GM19238 (cell line): ENCODE measurements at regions not wholly inside any gene's neighbourhood (a gene's known extent, or its start where the extent isn't known, plus 50 kb on each side); places are given as distances from the start of the nearest gene placed in this dataset.
"Not testable (repeated sequence)": the region's sequence is repeated elsewhere in the genome, so short reads cannot be mapped to it uniquely, and the experiment has no call there.

Experiments
- DNase-seq: peaks from one replicate; pipeline ENCODE4 v3.0.0; 2011; ENCODE audit warnings: low spot score; ENCODE audit not compliant: insufficient read length

DNA sequence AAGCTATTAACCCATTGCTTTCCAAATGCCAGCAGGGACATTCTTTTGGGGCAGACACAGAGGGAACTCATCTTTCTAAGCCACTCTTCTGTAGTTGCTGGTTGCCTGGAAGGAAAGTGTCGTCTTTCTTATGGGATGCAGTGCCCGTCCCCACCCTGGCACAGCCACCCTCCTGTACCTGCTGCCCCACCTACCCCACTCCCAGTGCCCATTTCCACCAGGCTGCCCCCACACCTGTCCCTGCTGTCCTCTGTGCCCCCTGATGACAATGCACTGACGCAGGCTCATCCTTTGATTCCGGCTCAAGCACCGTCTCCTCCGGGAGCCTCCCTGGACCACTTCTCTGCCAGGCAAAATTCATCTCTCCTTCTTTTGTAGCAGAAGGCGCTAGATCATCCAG, 190.4 kb upstream of the CDH5 start:
- no peak for DNase-seq

GRCh38 chr16:66175636-66176035, 190.9 kb upstream of the CDH5 start:
- DNase-seq: no peak

DNA sequence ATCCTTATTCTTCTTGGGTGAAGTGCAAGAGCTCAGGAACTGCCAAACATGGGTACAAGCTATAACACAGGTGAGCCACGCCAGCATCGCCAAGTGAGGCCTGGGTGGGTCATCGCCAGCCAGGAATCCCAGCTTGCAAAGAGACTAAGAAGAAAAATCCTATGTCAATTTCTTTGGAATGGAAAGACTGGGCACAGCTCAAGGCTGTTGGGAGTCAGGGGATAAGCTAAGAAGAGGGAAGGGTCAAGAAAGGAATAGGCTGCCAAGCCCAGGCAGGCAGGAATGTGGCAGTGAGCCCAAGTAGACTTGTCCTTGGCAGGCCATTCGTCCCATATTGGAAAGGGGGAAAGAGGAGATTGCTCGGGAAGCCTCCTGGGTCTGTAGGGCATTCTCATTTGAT, 191.4 kb upstream of the CDH5 start:
- DNase-seq: no peak

GRCh38 chr16:66173796-66174195, 192.7 kb upstream of the CDH5 start:
- DNase-seq: not testable (repeated sequence)

DNA sequence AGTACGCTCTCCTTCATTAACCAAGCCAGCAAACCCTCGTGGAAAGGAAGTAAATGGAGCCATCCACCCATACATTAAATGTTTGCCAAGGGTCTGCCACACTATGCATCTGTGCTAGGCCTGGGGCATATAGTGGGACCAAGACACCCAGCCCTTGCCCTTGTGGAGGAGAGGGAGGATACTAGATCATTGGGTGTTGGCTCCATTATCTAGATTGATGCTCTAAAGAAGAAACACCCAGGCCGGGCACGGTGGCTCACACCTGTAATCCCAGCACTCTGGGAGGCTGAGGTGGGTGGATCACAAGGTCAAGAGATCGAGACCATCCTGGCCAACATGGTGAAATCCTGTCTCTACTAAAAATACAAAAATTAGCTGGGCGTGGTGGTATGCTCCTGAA, 193.3 kb upstream of the CDH5 start:
- not testable (repeated sequence) for DNase-seq

DNA sequence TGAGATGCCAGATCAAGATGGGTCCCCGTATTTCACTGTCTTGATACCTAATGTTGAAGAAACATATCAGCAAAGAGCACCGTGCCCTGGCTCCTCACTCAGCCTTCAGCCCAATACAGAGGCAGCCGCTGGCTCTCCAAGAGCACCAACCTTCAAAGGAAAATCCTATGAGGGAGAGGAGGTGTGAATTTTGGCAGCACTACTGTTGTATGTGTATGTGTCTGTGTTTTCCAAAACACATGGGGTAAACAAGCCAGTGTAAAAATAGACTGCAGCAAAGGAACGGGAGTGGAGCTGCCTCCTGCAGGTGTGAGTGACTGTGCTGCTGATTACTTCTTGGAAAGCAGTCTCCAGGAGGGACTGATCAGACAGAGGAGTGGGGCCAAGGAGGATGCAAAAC, 194.0 kb upstream of the CDH5 start:
- no peak for DNase-seq

DNA sequence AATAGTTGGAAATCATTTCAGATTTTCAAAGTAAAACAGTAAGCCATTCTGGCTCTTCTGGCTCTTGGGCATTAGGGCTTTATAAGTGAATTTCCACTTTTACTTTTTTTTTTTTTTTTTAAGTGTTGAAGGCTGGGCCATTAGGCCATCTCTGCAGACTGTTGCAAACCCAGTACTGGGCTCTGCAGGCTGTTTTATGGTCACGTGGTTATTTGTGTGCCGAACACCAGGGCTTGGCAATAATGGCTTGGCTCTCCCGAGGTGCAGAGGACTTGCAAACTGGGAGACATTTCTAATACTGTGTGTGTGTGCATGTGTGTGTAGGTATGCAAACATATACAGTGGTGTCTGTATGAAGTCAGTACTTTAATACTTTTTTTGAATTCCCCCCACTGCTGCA, 194.9 kb upstream of the CDH5 start:
- DNase-seq: no peak

- DNase-seq: no peak
These were observed 195.5 kb upstream of the CDH5 start for GRCh38 chr16:66170989-66171388.

DNA sequence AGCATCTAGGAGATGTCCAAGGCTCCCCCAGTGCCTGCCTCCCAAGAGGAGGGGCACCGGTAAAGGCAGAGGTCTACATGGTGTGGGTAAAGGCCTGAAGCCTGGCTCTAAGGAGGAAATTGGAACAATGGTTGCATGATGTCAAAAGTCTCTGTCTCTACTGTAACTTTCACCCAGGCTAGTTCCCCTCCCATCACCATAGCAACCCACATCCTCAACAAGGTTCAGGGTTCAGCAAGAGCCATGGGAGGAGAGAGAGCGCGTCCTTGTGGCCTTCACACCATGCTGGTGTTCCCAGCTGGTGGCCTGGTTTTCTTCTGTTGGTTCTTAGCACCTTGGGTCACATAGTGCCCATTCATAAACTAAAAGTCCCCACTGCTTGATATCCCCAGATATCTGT, 196.7 kb upstream of the CDH5 start:
- DNase-seq: no peak

DNA sequence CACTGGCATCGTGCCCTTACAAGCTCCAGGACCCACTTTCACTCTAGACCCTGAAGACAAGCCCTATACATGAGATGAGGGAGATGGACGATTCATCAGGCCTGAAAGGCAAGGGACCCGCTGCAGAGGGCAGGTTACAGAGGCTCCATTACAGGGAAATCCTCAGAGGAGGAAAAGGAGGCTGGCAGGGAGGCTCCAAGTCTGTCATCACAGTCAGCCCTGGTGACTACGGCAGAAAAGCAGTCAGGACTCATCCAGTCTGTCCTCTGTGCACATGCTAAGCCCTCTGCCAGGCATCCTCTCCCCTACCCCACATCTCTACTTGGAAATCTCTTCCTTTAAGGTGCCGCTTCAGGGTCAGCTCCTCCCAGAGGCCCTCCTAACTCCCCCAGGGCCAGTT, 197.7 kb upstream of the CDH5 start:
- no peak for DNase-seq

- no peak for DNase-seq
These were observed 198.8 kb upstream of the CDH5 start for GRCh38 chr16:66167564-66168291.

GRCh38 chr16:66166490-66166889, 200.0 kb upstream of the CDH5 start:
- DNase-seq: no peak

DNA sequence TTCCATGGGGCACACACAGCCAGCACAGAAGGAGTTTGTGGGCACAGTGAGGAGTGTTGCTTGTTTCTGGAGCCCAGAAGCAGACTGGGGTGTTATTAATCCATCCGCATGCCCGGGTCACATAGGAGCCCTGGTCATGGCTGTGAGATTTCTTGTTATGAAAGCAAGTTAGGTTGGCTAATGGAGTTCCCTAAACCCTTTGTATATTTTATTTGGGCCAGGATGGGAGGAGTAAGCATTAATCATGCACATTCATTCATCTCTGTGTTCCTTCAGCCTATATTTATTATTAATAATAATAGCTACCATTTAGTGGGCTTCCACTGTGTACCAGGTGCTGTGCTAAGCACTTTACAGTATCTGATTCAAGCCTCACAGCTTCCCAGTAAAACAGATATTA, 200.6 kb upstream of the CDH5 start:
- DNase-seq: no peak

- no peak for DNase-seq
These were observed 201.8 kb upstream of the CDH5 start for GRCh38 chr16:66164581-66165247.

- DNase-seq: no peak
These were observed 203.7 kb upstream of the CDH5 start for GRCh38 chr16:66162821-66163220.

GRCh38 chr16:66161942-66162341, 204.5 kb upstream of the CDH5 start:
- DNase-seq: no peak

DNA sequence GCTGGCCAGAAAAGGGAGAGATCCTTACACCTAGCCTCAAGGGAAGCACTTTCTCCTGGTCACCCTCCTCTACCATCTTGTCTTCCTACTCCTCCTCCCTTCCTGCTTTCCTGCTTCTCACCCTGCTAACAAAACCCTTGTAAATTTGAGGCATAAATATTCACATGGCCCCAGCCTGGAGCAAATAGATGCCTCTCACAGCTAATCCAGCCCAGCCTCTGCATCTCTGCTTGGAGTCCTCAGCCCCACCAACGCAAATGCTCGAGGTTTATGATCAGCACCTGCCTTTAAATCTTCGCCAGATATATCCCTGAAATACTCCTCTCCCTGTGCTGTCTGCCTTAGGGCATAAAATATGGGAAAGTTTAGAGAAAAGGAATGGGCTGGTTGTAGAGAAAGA, 205.2 kb upstream of the CDH5 start:
- DNase-seq: no peak

DNA sequence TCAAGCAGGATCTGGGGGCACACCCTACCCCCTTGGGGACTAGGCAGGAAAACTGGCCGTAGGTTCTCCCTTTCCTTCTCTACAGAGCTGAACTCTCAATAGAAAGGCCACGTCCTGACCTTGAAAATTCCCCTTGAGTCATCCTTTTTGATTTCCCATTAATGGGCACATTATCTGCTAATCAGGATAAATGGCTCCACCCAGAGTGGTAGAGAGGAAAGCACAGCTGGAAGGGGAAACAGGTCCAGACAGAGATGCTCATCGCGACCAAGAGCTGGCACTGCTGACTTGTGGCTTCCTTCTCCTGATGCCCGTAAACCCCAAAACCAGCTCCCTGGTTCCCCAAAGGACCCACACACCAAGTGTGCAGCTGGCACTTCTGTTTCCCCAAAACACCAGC, 206.5 kb upstream of the CDH5 start:
- no peak for DNase-seq

GRCh38 chr16:66156538-66156937, 210.0 kb upstream of the CDH5 start:
- DNase-seq: no peak

GRCh38 chr16:66155933-66156332, 210.6 kb upstream of the CDH5 start:
- DNase-seq: no peak

DNA sequence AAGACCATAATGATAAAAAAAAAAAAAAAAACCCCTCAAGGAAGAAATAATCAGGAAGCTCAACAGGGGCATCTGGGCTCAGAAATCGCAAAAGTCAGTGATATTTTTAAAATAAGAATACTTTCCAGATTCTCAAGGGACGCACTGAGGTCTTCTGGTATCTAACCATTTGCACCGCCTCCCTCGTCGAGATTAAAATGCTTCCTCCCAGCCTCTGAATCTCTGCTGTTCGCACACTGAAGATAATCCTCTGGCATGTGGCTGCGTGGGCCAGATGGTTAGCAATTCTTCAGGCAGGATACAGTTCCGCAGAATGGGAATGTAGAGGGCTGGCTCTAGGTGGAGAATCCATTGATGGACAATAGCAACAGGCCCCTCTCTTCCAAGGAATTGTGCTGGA, 211.7 kb upstream of the CDH5 start:
- no peak for DNase-seq

DNA sequence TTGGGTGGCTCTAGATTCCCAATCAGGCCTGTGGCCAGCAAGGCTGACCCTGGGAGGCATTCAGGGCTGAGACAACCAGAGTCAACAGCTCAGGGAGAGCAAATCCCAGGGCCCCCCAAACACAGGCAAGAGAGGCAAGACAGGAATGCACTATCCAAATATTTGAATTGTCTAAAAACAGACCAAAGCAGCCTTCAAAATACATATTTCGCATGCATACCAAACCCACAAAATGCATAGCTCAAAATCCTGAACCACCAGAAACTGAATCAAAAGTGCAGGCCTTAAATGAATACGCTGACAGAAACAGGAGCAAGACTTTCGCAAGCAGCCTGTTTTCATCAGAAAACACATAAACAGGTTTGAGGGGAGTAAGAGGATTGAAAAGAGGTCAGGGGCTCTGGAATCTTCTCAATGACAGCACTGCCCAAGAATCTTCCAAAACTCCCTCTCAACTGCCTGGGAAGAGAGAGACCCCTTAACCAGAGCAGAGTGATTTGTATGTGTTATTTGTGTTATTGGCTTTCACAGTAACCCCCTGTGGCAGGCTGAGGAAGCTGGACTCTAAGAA, 213.6 kb upstream of the CDH5 start:
- DNase-seq: no peak

GRCh38 chr16:66152181-66152580, 214.3 kb upstream of the CDH5 start:
- DNase-seq: no peak
